Upper lobe of right lung (tissue), 1 donor: ENCODE measurements at regions not wholly inside any gene's neighbourhood (a gene's known extent, or its start where the extent isn't known, plus 50 kb on each side); places are given as distances from the start of the nearest gene placed in this dataset.

ENCODE experiments used
- ATAC-seq: fragments of 200-7000 bp; cut with Tn5 transposase; one replicate; pipeline ENCODE4 v1.9.1; 2020; ENCODE audit warnings: mild to moderate bottlenecking, moderate library complexity
- DNase-seq: peaks from one replicate; pipeline ENCODE4 v3.0.0-alpha.2; 2020
- H3K27ac ChIP-seq: fragments of 200-600 bp; one replicate; pipeline ENCODE4 v1.8.0; 2022
- H3K27me3 ChIP-seq: fragments of 200-600 bp; one replicate; pipeline ENCODE4 v1.8.0; 2022; ENCODE audit warnings: mild to moderate bottlenecking
- H3K36me3 ChIP-seq: fragments of 200-600 bp; one replicate; pipeline ENCODE4 v1.8.0; 2022
- H3K4me1 ChIP-seq: fragments of 200-600 bp; one replicate; pipeline ENCODE4 v1.8.0; 2022
- H3K4me3 ChIP-seq: fragments of 200-600 bp; one replicate; pipeline ENCODE4 v1.8.0; 2022; ENCODE audit warnings: mild to moderate bottlenecking
- H3K9me3 ChIP-seq: fragments of 200-600 bp; one replicate; pipeline ENCODE4 v1.8.0; 2022
- CTCF ChIP-seq: fragments of 200-600 bp; IDR thresholded peaks from one replicate; pipeline ENCODE4 v1.8.0; 2022; ENCODE audit warnings: antibody characterized with exemption
- intact Hi-C: fragments of 100-400 bp; cut with DNase I; formaldehyde crosslinking; loops from one replicate; pipeline ENCODE4 v1.11.0; 2022
- donor health status: DM: no; HTN: yes; CAD: no; lungs with severe emphysema.

GRCh38 chr3:152608696-152609594 is 226.0 kb upstream of the P2RY1 start:
- TF ChIP-seq CTCF, result no peak
- H3K27me3 ChIP-seq, result no peaks in the 10 kb centered on the region
- H3K27ac ChIP-seq, result no peak overlapping the region
- DNase-seq (no peak), ATAC-seq (no peak)
- intact Hi-C loops, result no loop called here
- no peaks in the 10 kb centered on the region for H3K36me3 ChIP-seq
- H3K9me3 ChIP-seq, result no peaks in the 10 kb centered on the region
- H3K4me1 ChIP-seq, result no peaks in the 10 kb centered on the region
- no peak overlapping the region for H3K4me3 ChIP-seq

- ATAC-seq (no peak), DNase-seq (no peak)
- TF ChIP-seq CTCF, result no peak
- Histone ChIP-seq H3K4me3 (no peak overlapping the region), H3K36me3 (no peaks in the 10 kb centered on the region), H3K27ac (no peak overlapping the region), H3K9me3 (no peaks in the 10 kb centered on the region), H3K27me3 (no peaks in the 10 kb centered on the region), H3K4me1 (no peaks in the 10 kb centered on the region)
- intact Hi-C loops, result no loop called here
Measured at GRCh38 chr3:152609891-152610290, 225.0 kb upstream of the P2RY1 start.

GRCh38 chr3:152610622-152611021 is 224.3 kb upstream of the P2RY1 start:
- H3K9me3 ChIP-seq, result no peaks in the 10 kb centered on the region
- intact Hi-C loops, result no loop called here
- TF ChIP-seq CTCF, result no peak
- no peaks in the 10 kb centered on the region for H3K4me1 ChIP-seq
- no peak overlapping the region for H3K27ac ChIP-seq
- H3K4me3 ChIP-seq, result no peak overlapping the region
- no peaks in the 10 kb centered on the region for H3K27me3 ChIP-seq
- no peaks in the 10 kb centered on the region for H3K36me3 ChIP-seq
- ATAC-seq (no peak), DNase-seq (no peak)

GRCh38 chr3:152611905-152612304 is 223.0 kb upstream of the P2RY1 start:
- no peak for DNase-seq
- Histone ChIP-seq H3K4me3 (no peak overlapping the region), H3K4me1 (no peaks in the 10 kb centered on the region), H3K27me3 (no peaks in the 10 kb centered on the region), H3K36me3 (no peaks in the 10 kb centered on the region), H3K27ac (no peak overlapping the region), H3K9me3 (no peaks in the 10 kb centered on the region)
- no peak for TF ChIP-seq CTCF
- intact Hi-C loops, result no loop called here
- ATAC-seq, result no peak

GRCh38 chr3:152613851-152614250 is 221.1 kb upstream of the P2RY1 start:
- Histone ChIP-seq H3K4me1 (no peaks in the 10 kb centered on the region), H3K9me3 (no peaks in the 10 kb centered on the region), H3K36me3 (no peaks in the 10 kb centered on the region), H3K27ac (no peak overlapping the region), H3K4me3 (no peak overlapping the region), H3K27me3 (no peaks in the 10 kb centered on the region)
- no peak for TF ChIP-seq CTCF
- DNase-seq, result no peak
- ATAC-seq, result no peak
- intact Hi-C loops, result no loop called here
